H9 (cell line): ENCODE measurements at regions not wholly inside any gene's neighbourhood (a gene's known extent, or its start where the extent isn't known, plus 50 kb on each side); places are given as distances from the start of the nearest gene placed in this dataset.

Experiments used
- DNase-seq: peaks from one replicate; pipeline ENCODE4 v3.0.0-alpha.2; 2017
- H2AFZ ChIP-seq: one replicate; pipeline ENCODE4 v1.6.1; 2013; ENCODE audit warnings: mild to moderate bottlenecking, low read length, control low read depth, moderate library complexity
- H2AK5ac ChIP-seq: 2 replicates; pipeline ENCODE4 v1.6.1; 2013; ENCODE audit warnings: low read length, control low read depth, mixed read lengths; ENCODE audit not compliant: insufficient read length
- H2BK120ac ChIP-seq: one replicate; pipeline ENCODE4 v1.6.1; 2013; ENCODE audit warnings: low read depth, mild to moderate bottlenecking, low read length, control low read depth, inconsistent platforms; ENCODE audit not compliant: poor library complexity, severe bottlenecking
- H2BK12ac ChIP-seq: 2 replicates; pipeline ENCODE4 v1.6.1; 2013; ENCODE audit warnings: low read length, control low read depth, mixed read lengths, low read depth; ENCODE audit not compliant: insufficient read length
- H2BK15ac ChIP-seq: 2 replicates; pipeline ENCODE4 v1.6.1; 2013; ENCODE audit warnings: low read depth, low read length, control low read depth
- H2BK20ac ChIP-seq: one replicate; pipeline ENCODE4 v1.6.1; 2013; ENCODE audit warnings: low read depth, mild to moderate bottlenecking, low read length, control low read depth, inconsistent platforms; ENCODE audit not compliant: poor library complexity, severe bottlenecking
- H2BK5ac ChIP-seq: 2 replicates; pipeline ENCODE4 v1.6.1; 2013; ENCODE audit warnings: low read length, control low read depth, mixed read lengths; ENCODE audit not compliant: insufficient read length
- H3K14ac ChIP-seq: 2 replicates; pipeline ENCODE4 v1.6.1; 2013; ENCODE audit warnings: low read length, control low read depth; ENCODE audit not compliant: insufficient read depth
- H3K18ac ChIP-seq: 2 replicates; pipeline ENCODE4 v1.6.1; 2013; ENCODE audit warnings: low read depth, mild to moderate bottlenecking, mixed read lengths, low read length, control low read depth; ENCODE audit not compliant: insufficient read length
- H3K23ac ChIP-seq: 2 replicates; pipeline ENCODE4 v1.6.1; 2013; ENCODE audit warnings: low read length, control low read depth, mixed read lengths, low read depth; ENCODE audit not compliant: insufficient read length
- H3K23me2 ChIP-seq: 2 replicates; pipeline ENCODE4 v1.6.1; 2013; ENCODE audit warnings: low read depth, mild to moderate bottlenecking, mixed read lengths, low read length, control low read depth; ENCODE audit not compliant: insufficient read length, poor library complexity, severe bottlenecking
- H3K27ac ChIP-seq: 2 replicates; pipeline ENCODE4 v1.5.1; 2013; ENCODE audit warnings: low read length, control low read depth, mixed read lengths, low read depth; ENCODE audit not compliant: insufficient read length
- H3K27me3 ChIP-seq: 2 replicates; pipeline ENCODE4 v1.6.1; 2013; ENCODE audit warnings: low read length, control low read depth, inconsistent platforms; ENCODE audit not compliant: insufficient read depth
- H3K4ac ChIP-seq: 2 replicates; pipeline ENCODE4 v1.6.1; 2013; ENCODE audit warnings: low read depth, mild to moderate bottlenecking, control low read depth, inconsistent platforms, low read length, moderate library complexity
- H3K4me1 ChIP-seq: 2 replicates; pipeline ENCODE4 v1.6.1; 2013; ENCODE audit warnings: low read length, control low read depth, inconsistent platforms; ENCODE audit not compliant: insufficient read depth
- H3K4me2 ChIP-seq: 2 replicates; pipeline ENCODE4 v1.6.1; 2013; ENCODE audit warnings: low read length, control low read depth, mixed read lengths; ENCODE audit not compliant: insufficient read length, insufficient read depth
- H3K56ac ChIP-seq: 2 replicates; pipeline ENCODE4 v1.6.1; 2013; ENCODE audit warnings: low read depth, mild to moderate bottlenecking, mixed read lengths, low read length, control low read depth; ENCODE audit not compliant: insufficient read length
- H3K79me1 ChIP-seq: 2 replicates; pipeline ENCODE4 v1.6.1; 2013; ENCODE audit warnings: low read depth, mild to moderate bottlenecking, moderate library complexity, low read length, control low read depth, inconsistent platforms; ENCODE audit not compliant: insufficient read depth, poor library complexity, severe bottlenecking
- H3K79me2 ChIP-seq: 2 replicates; pipeline ENCODE4 v1.6.1; 2013; ENCODE audit warnings: low read length, control low read depth, inconsistent platforms; ENCODE audit not compliant: insufficient read depth
- H3K9ac ChIP-seq: 2 replicates; pipeline ENCODE4 v1.6.1; 2013; ENCODE audit warnings: low read length, control low read depth, mixed read lengths; ENCODE audit not compliant: insufficient read length; ENCODE audit errors: extremely low read depth
- H3K9me3 ChIP-seq: one replicate; pipeline ENCODE4 v1.6.1; 2013; ENCODE audit warnings: low read depth, low read length, inconsistent platforms; ENCODE audit not compliant: control insufficient read depth
- H3T11ph ChIP-seq: one replicate; pipeline ENCODE4 v1.6.1; 2013; ENCODE audit warnings: mild to moderate bottlenecking, low read length, control low read depth, inconsistent platforms
- H4K20me1 ChIP-seq: one replicate; pipeline ENCODE4 v1.6.1; 2013; ENCODE audit not compliant: control insufficient read depth, insufficient read length, insufficient read depth
- H4K5ac ChIP-seq: 2 replicates; pipeline ENCODE4 v1.6.1; 2013; ENCODE audit warnings: low read depth, mild to moderate bottlenecking, mixed read lengths, low read length, control low read depth; ENCODE audit not compliant: insufficient read length
- H4K8ac ChIP-seq: replicated peaks from 2 replicates; pipeline ENCODE4 v1.6.1; 2013; ENCODE audit warnings: low read length, control low read depth, mixed read lengths, low read depth; ENCODE audit not compliant: insufficient read length
- H4K91ac ChIP-seq: 2 replicates; pipeline ENCODE4 v1.6.1; 2013; ENCODE audit warnings: low read depth, mild to moderate bottlenecking, moderate library complexity, mixed read lengths, low read length, control low read depth; ENCODE audit not compliant: insufficient read length
- H3K27ac Mint-ChIP-seq, 3 experiments: 2 replicates in 2 of 3; 3 replicates in 1 of 3; pipeline ENCODE4 v1.8.0; 2020 to 2021; ENCODE audit warnings: mixed read lengths in 3 of 3, mild to moderate bottlenecking in 1 of 3, moderate library complexity in 1 of 3
- H3K27me3 Mint-ChIP-seq: 2 replicates; pipeline ENCODE4 v1.8.0; 2021; ENCODE audit warnings: low read depth, mild to moderate bottlenecking, moderate library complexity, mixed read lengths
- H3K36me3 Mint-ChIP-seq, 3 experiments: 2 replicates in 2 of 3; 3 replicates in 1 of 3; pipeline ENCODE4 v1.8.0; 2020 to 2021; ENCODE audit warnings: low read depth in 3 of 3, mixed read lengths in 3 of 3; ENCODE audit not compliant: insufficient read depth in 1 of 3
- H3K4me1 Mint-ChIP-seq, 2 experiments: 2 replicates each; pipeline ENCODE4 v1.8.0; 2020; ENCODE audit warnings: mixed read lengths in 2 of 2
- H3K4me3 Mint-ChIP-seq, 2 experiments: 2 replicates in 1 of 2; 3 replicates in 1 of 2; pipeline ENCODE4 v1.8.0; 2020 to 2021; ENCODE audit warnings: mild to moderate bottlenecking in 2 of 2, mixed read lengths in 2 of 2, moderate library complexity in 1 of 2
- H3K9me3 Mint-ChIP-seq, 2 experiments: 2 replicates in 1 of 2; 3 replicates in 1 of 2; pipeline ENCODE4 v1.8.0; 2020; ENCODE audit warnings: mild to moderate bottlenecking in 2 of 2, mixed read lengths in 2 of 2, moderate library complexity in 1 of 2
- WGBS: extraction: QIAGEN DNeasy Blood & Tissue Kit; methylation state at CpG from one replicate; pipeline ENCODE4 v1.1.7; 2013; ENCODE audit warnings: missing lambda C conversion rate, low lambda C conversion rate, mixed read lengths; ENCODE audit not compliant: insufficient read length; ENCODE audit errors: extremely low coverage; 5-methylcytosine and 5-hydroxymethylcytosine counted together
- TF ChIP-seq, protein P1 (sequence below): fragments of 200-600 bp; sonication (generic); conservative IDR thresholded peaks from 3 replicates; pipeline ENCODE4 v1.8.0; 2021; ENCODE audit warnings: antibody characterized with exemption, mild to moderate bottlenecking

DNA sequence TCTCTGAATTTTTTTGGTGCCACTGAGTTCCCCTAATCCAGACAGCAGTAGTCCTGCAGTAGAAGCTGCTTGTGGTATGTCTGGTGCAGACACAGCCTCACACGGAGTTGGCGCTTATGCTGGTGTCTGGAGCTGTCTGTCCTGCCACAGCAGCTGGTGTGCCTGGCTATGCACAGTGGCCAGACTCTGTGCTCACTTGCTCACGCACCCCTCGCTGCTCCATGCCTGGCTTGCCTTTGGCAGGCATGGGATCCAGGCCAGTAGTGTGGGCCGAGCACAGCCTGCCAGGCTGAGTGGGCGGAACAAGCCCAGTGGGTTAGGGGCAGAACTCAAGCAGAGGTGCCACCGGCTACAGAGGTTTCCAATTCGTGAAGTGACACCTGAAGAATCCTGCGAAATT, 845.9 kb upstream of the PCDH9 start:
- Histone ChIP-seq H2AFZ (no peak overlapping the region), H3K4me1 (no peaks in the 10 kb centered on the region), H3K4me2 (no peak overlapping the region), H2AK5ac (no peak overlapping the region), H2BK5ac (peak overlapping the region; percentile 64), H3K4ac (no peak overlapping the region), H3K23me2 (no peaks in the 10 kb centered on the region), H3K79me2 (no peaks in the 10 kb centered on the region), H3T11ph (no peak overlapping the region), H3K23ac (no peak overlapping the region), H3K9me3 (no peaks in the 10 kb centered on the region), H2BK20ac (no peak overlapping the region), H4K20me1 (no peaks in the 10 kb centered on the region), H2BK15ac (no peak overlapping the region; the same call in 1 of the 2 replicates), H3K27me3 (no peaks in the 10 kb centered on the region), H4K91ac (no peak overlapping the region), H4K8ac (peak overlapping the region; percentile 55), H3K18ac (peak overlapping the region; percentile 64), H3K27ac (no peak overlapping the region), H4K5ac (peak overlapping the region; percentile 72), H2BK120ac (no peak overlapping the region), H2BK12ac (no peak overlapping the region), H3K9ac (no peak overlapping the region), H3K79me1 (no peaks in the 10 kb centered on the region), H3K56ac (no peak overlapping the region), H3K14ac (peak overlapping the region; percentile 36; the same call in 1 of the 2 replicates)
- no peaks in the 10 kb centered on the region for H3K36me3 Mint-ChIP-seq
- no peaks in the 10 kb centered on the region for H3K27me3 Mint-ChIP-seq
- no peak overlapping the region for H3K4me3 Mint-ChIP-seq
- DNase-seq, result no peak
- no CpG with 5 or more reads among the region's 9 CpGs for WGBS
- no peak overlapping the region for H3K27ac Mint-ChIP-seq
- TF ChIP-seq, protein P1, sequence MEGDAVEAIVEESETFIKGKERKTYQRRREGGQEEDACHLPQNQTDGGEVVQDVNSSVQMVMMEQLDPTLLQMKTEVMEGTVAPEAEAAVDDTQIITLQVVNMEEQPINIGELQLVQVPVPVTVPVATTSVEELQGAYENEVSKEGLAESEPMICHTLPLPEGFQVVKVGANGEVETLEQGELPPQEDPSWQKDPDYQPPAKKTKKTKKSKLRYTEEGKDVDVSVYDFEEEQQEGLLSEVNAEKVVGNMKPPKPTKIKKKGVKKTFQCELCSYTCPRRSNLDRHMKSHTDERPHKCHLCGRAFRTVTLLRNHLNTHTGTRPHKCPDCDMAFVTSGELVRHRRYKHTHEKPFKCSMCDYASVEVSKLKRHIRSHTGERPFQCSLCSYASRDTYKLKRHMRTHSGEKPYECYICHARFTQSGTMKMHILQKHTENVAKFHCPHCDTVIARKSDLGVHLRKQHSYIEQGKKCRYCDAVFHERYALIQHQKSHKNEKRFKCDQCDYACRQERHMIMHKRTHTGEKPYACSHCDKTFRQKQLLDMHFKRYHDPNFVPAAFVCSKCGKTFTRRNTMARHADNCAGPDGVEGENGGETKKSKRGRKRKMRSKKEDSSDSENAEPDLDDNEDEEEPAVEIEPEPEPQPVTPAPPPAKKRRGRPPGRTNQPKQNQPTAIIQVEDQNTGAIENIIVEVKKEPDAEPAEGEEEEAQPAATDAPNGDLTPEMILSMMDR, result no peak
- H3K4me1 Mint-ChIP-seq, result no peaks in the 10 kb centered on the region
- no peaks in the 10 kb centered on the region for H3K9me3 Mint-ChIP-seq
